A673 (cell line): ENCODE measurements at regions not wholly inside any gene's neighbourhood (a gene's known extent, or its start where the extent isn't known, plus 50 kb on each side); places are given as distances from the start of the nearest gene placed in this dataset.
"Not testable (repeated sequence)": the region's sequence is repeated elsewhere in the genome, so short reads cannot be mapped to it uniquely, and the experiment has no call there.

Experiments
- BruUV-seq: library from RNA; stranded (reverse); fragments of 400-500 nt; replicated peaks from 2 replicates; lab custom pipeline; 2021; lab: Mats Ljungman, UMichigan
- CTCF ChIA-PET: fragments of 300-600 bp; sonication (Branson Sonifier 250); formaldehyde crosslinking; loops from one replicate; lab custom pipeline; 2022; ENCODE audit warnings: antibody characterized with exemption; lab: Charles Lee
- POLR2A ChIA-PET: fragments of 300-600 bp; sonication (Branson Sonifier 250); formaldehyde crosslinking; loops from one replicate; lab custom pipeline; 2022; ENCODE audit warnings: antibody characterized with exemption; ENCODE audit not compliant: low non-redundant PET; lab: Charles Lee
- DNase-seq: peaks from one replicate; pipeline ENCODE4 v3.0.0-alpha.2; 2015; ENCODE audit warnings: low spot score
- H3K27ac ChIP-seq: fragments of 200-600 bp; sonication (generic); 2 replicates; pipeline ENCODE4 v1.5.1; 2016; ENCODE audit warnings: mixed run types, low read depth, mild to moderate bottlenecking, mixed read lengths, antibody characterized with exemption, low read length; ENCODE audit not compliant: poor library complexity, severe bottlenecking
- H3K27me3 ChIP-seq: fragments of 200-600 bp; sonication (generic); replicated peaks from 2 replicates; pipeline ENCODE4 v1.6.1; 2017; ENCODE audit warnings: mixed run types, low read depth, mild to moderate bottlenecking, mixed read lengths, antibody characterized with exemption, low read length; ENCODE audit not compliant: insufficient read depth, poor library complexity
- H3K36me3 ChIP-seq: fragments of 200-600 bp; sonication (generic); 2 replicates; pipeline ENCODE4 v1.6.1; 2016; ENCODE audit warnings: mixed run types, mild to moderate bottlenecking, mixed read lengths, antibody characterized with exemption, low read length; ENCODE audit not compliant: insufficient read depth, poor library complexity, severe bottlenecking
- H3K4me1 ChIP-seq: fragments of 200-600 bp; sonication (generic); 2 replicates; pipeline ENCODE4 v1.6.1; 2017; ENCODE audit warnings: mixed run types, mild to moderate bottlenecking, mixed read lengths, antibody characterized with exemption, low read length; ENCODE audit not compliant: insufficient read depth, poor library complexity, severe bottlenecking
- H3K4me3 ChIP-seq: fragments of 200-600 bp; sonication (generic); 2 replicates; pipeline ENCODE4 v1.5.1; 2016; ENCODE audit warnings: low read depth, mixed run types, mild to moderate bottlenecking, mixed read lengths, low read length; ENCODE audit not compliant: poor library complexity, severe bottlenecking
- H3K9me3 ChIP-seq: fragments of 200-600 bp; sonication (generic); 2 replicates; pipeline ENCODE4 v1.6.1; 2016; ENCODE audit warnings: mixed run types, low read depth, mild to moderate bottlenecking, mixed read lengths, antibody characterized with exemption, low read length; ENCODE audit not compliant: poor library complexity, severe bottlenecking
- EZH2 ChIP-seq: fragments of 200-600 bp; sonication (generic); IDR thresholded peaks from 2 replicates; pipeline ENCODE4 v1.6.1; 2017; ENCODE audit warnings: borderline replicate concordance, low read depth, mild to moderate bottlenecking, mixed read lengths, antibody characterized with exemption, low read length; ENCODE audit not compliant: poor library complexity, severe bottlenecking
- intact Hi-C: fragments of 100-400 bp; cut with micrococcal nuclease; formaldehyde crosslinking; loops from one replicate; pipeline ENCODE4 v1.10.0; 2022; ENCODE audit not compliant: unreplicated experiment
- TF ChIP-seq, protein P1 (sequence below): fragments of 300-800, 200-600 bp; sonication (generic); conservative IDR thresholded peaks from 2 replicates; pipeline ENCODE4 v1.5.1; 2017; ENCODE audit warnings: low read depth, mild to moderate bottlenecking, antibody characterized with exemption, low read length, moderate library complexity, mixed read lengths

DNA sequence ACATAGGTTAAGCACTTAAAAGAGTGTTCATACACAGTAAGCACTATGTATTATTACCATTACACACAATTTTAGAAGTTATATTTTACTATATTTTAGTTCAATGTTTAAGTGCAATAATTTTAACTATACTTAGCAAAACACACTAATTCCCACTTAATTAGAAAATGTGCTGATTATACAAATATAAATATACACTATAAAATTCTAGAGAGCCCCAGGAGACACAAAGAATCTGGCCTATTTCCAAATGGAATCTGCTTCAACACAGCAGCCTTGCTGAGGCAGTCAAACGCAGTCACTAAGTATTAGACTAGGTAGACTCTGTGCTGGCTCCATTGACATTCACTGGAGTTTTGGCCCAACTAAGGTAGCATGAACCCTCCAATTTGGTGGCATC is 160.9 kb downstream of the CETN3 start:
- no peak overlapping the region for H3K4me3 ChIP-seq
- TF ChIP-seq, protein P1, sequence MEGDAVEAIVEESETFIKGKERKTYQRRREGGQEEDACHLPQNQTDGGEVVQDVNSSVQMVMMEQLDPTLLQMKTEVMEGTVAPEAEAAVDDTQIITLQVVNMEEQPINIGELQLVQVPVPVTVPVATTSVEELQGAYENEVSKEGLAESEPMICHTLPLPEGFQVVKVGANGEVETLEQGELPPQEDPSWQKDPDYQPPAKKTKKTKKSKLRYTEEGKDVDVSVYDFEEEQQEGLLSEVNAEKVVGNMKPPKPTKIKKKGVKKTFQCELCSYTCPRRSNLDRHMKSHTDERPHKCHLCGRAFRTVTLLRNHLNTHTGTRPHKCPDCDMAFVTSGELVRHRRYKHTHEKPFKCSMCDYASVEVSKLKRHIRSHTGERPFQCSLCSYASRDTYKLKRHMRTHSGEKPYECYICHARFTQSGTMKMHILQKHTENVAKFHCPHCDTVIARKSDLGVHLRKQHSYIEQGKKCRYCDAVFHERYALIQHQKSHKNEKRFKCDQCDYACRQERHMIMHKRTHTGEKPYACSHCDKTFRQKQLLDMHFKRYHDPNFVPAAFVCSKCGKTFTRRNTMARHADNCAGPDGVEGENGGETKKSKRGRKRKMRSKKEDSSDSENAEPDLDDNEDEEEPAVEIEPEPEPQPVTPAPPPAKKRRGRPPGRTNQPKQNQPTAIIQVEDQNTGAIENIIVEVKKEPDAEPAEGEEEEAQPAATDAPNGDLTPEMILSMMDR, result no peak
- no peak for TF ChIP-seq EZH2
- ChIA-PET POLR2A (no interaction called here), CTCF (no interaction called here)
- no TSS peak for BruUV-seq
- intact Hi-C loops, result no loop called here
- H3K27me3 ChIP-seq, result no peaks in the 10 kb centered on the region
- no peaks in the 10 kb centered on the region for H3K4me1 ChIP-seq
- H3K9me3 ChIP-seq, result no peaks in the 10 kb centered on the region
- peak; percentile 26 for DNase-seq
- H3K36me3 ChIP-seq, result no peaks in the 10 kb centered on the region
- no peak overlapping the region for H3K27ac ChIP-seq

DNA sequence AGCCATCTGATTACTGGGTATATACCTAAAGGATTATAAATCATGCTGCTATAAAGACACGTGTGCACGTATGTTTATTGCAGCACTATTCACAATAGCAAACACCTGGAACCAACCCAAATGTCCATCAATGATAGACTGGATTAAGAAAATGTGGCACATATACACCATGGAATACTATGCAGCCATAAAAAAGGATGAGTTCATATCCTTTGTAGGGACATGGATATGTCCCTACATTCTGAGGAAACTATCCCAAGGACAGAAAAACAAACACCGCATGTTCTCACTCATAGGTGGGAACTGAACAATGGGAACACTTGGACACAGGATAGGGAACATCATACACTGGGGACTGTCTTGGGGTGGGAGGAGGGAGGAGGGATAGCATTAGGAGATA is 165.7 kb downstream of the CETN3 start:
- POLR2A ChIA-PET, DNase-seq, H3K4me1 ChIP-seq, H3K9me3 ChIP-seq, CTCF ChIA-PET, H3K4me3 ChIP-seq, H3K27ac ChIP-seq, BruUV-seq, H3K36me3 ChIP-seq, intact Hi-C loops, H3K27me3 ChIP-seq: not testable (repeated sequence)

GRCh38 chr5:90233476-90233875 is 176.1 kb downstream of the CETN3 start:
- TF ChIP-seq, protein P1, result no peak
- TF ChIP-seq EZH2, result no peak
- Histone ChIP-seq H3K36me3 (no peaks in the 10 kb centered on the region), H3K27me3 (no peaks in the 10 kb centered on the region), H3K4me1 (no peaks in the 10 kb centered on the region), H3K4me3 (no peak overlapping the region), H3K27ac (no peak overlapping the region), H3K9me3 (no peaks in the 10 kb centered on the region)
- POLR2A ChIA-PET, result no interaction called here
- BruUV-seq, result no TSS peak
- no peak for DNase-seq
- CTCF ChIA-PET, result no interaction called here
- intact Hi-C loops, result no loop called here

DNA sequence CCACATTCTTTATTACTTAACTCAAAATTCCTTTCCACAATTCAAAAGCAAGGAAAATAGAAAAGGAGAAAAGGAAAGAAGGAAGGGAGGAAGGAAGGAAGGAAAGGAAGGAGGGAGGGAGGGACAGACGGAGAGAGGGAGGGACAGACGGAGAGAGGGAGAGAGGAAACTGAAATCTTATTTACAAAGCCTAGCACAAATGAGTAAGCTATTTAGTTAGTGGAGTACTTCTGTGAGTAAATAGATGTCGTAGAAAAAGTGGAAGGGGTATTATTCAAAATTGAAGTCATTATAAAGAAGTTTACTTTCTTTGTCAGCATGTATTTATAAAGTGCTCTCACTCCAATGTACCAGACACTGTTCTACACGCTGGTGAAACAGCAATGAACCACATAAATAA is 177.9 kb downstream of the CETN3 start:
- no peaks in the 10 kb centered on the region for H3K9me3 ChIP-seq
- no peaks in the 10 kb centered on the region for H3K36me3 ChIP-seq
- no peaks in the 10 kb centered on the region for H3K27me3 ChIP-seq
- intact Hi-C loops, result no loop called here
- BruUV-seq, result no TSS peak
- TF ChIP-seq EZH2, result no peak
- TF ChIP-seq, protein P1, result no peak
- ChIA-PET POLR2A (no interaction called here), CTCF (no interaction called here)
- DNase-seq, result no peak
- H3K27ac ChIP-seq, result no peak overlapping the region
- H3K4me3 ChIP-seq, result no peak overlapping the region
- peaks cover 8% of the 10 kb centered on the region for H3K4me1 ChIP-seq
